ENCODE measurements at regions not wholly inside any gene's neighbourhood (a gene's known extent, or its start where the extent isn't known, plus 50 kb on each side); places are given as distances from the start of the nearest gene placed in this dataset.

DNA sequence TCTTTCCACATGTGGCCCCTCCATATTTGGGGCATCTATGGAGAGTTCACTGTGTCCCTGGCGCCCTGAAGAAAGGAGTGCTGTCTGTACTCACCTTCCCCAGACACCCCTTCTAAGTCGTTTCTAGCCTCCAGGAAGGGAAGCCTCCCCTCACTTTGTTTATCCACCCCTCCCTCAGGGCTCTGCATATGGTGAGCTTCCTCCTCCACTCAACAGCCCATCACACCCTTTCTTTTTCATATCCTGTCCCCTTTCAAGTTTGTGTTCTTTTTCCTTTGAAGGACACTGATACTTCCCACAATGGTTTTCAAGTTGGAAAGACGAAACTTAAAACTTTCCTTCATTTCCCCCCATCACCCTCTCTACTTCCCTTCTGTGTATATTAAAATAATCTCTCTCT is 291.4 kb upstream of the POU3F3 start:
- no peak overlapping the region for H3K23ac ChIP-seq (ENCODE audit: insufficient read length)
- POLR2A ChIA-PET (ENCODE audit: partially characterized antibody), result no interaction called here
- CTCF ChIA-PET (ENCODE audit: partially characterized antibody), result no interaction called here
- H3K36me3 ChIP-seq (ENCODE audit: control insufficient read depth in 2 of 4, insufficient read depth in 4 of 4, low read length in 3 of 4), result no peaks in the 10 kb centered on the region
- H2AK5ac ChIP-seq (ENCODE audit: low read depth, low read length), result no peak overlapping the region
- H2BK15ac ChIP-seq (ENCODE audit: low read length), result no peak overlapping the region
- H3K4me2 ChIP-seq (ENCODE audit: insufficient read depth in 1 of 2, low read depth in 2 of 2, low read length in 2 of 2), result no peak overlapping the region
- H3K79me1 ChIP-seq (ENCODE audit: low read depth, low read length), result no peaks in the 10 kb centered on the region
- H4K5ac ChIP-seq (ENCODE audit: insufficient read length, low read depth, low read length), result no peak overlapping the region
- no peak overlapping the region for H3K4ac ChIP-seq (replicated peaks; ENCODE audit: insufficient read length, low read depth, low read length)
- no peak overlapping the region for H3K9ac ChIP-seq (replicated peaks in 1 of 4; ENCODE audit: extremely low read depth in 1 of 4, low read depth in 3 of 4, low read length in 3 of 4)
- H2BK5ac ChIP-seq (ENCODE audit: low read depth, low read length), result no peak overlapping the region
- no peaks in the 10 kb centered on the region for H4K20me1 ChIP-seq (replicated peaks in 1 of 2; ENCODE audit: control insufficient read depth in 1 of 2, insufficient read depth in 2 of 2, low read length in 2 of 2)
- FAIRE-seq (no peak), DNase-seq (ENCODE audit: low read depth in 1 of 2, low spot score in 2 of 2) (no peak)
- no peak overlapping the region for H3K14ac ChIP-seq (ENCODE audit: insufficient read length)
- H4K8ac ChIP-seq (ENCODE audit: extremely low read depth, insufficient read depth, low read length), result no peak overlapping the region
- no peaks in the 10 kb centered on the region for H3K27me3 ChIP-seq (replicated peaks in 1 of 4; ENCODE audit: control insufficient read depth in 3 of 4, extremely low read depth in 1 of 4, insufficient read depth in 3 of 4, low read length in 3 of 4)
- H3K27ac ChIP-seq (ENCODE audit: low read depth, low read length), result no peak overlapping the region
- H4K91ac ChIP-seq (replicated peaks; ENCODE audit: insufficient read length, low read length), result no peak overlapping the region
- no peak overlapping the region for H3K56ac ChIP-seq (replicated peaks; ENCODE audit: insufficient read length, low read depth, low read length)
- H2BK20ac ChIP-seq (ENCODE audit: low read length), result no peak overlapping the region
- H2BK12ac ChIP-seq (ENCODE audit: low read depth, low read length), result no peak overlapping the region
- no peaks in the 10 kb centered on the region for H3K79me2 ChIP-seq (ENCODE audit: control insufficient read depth in 1 of 2, insufficient read depth in 2 of 2, low read length in 2 of 2)
- no peak overlapping the region for H3K4me3 ChIP-seq (ENCODE audit: extremely low read depth in 1 of 4, insufficient read depth in 2 of 4, low read depth in 3 of 4, low read length in 4 of 4)
- H3K23me2 ChIP-seq (ENCODE audit: low read depth, low read length), result no peaks in the 10 kb centered on the region
- H3K9me3 ChIP-seq (ENCODE audit: insufficient read depth in 2 of 2, low read depth in 1 of 2, low read length in 1 of 2), result no peaks in the 10 kb centered on the region
- H2AFZ ChIP-seq (ENCODE audit: low read length), result peak overlapping the region; percentile 66; the same call in 1 of the 2 replicates
- no peak overlapping the region for H3K18ac ChIP-seq (ENCODE audit: extremely low read depth, low read length)
- no peaks in the 10 kb centered on the region for H3K4me1 ChIP-seq (replicated peaks in 1 of 4; ENCODE audit: control insufficient read depth in 3 of 4, insufficient read depth in 4 of 4, low read length in 3 of 4)
- no peak overlapping the region for H2BK120ac ChIP-seq (replicated peaks; ENCODE audit: low read depth, low read length)
- WGBS, 2 experiments (ENCODE audit: extremely low coverage in 1 of 2, insufficient coverage in 1 of 2, insufficient read length in 1 of 2, insufficient replicate concordance in 2 of 2, low coverage in 1 of 2, low lambda C conversion rate in 2 of 2, missing lambda C conversion rate in 1 of 2), result 58% methylated on average over 3 of the region's 3 CpGs; no CpG with 5 or more reads in 1 of the 2 experiments
- TF ChIP-seq CREB1 (IDR thresholded peaks at IDR 0.05) (no peak), EP300 (IDR thresholded peaks at IDR 0.05; ENCODE audit: borderline replicate concordance in 1 of 2, low read depth in 2 of 2, low read length in 2 of 2) (no peak), GABPA (IDR thresholded peaks at IDR 0.05; ENCODE audit: borderline replicate concordance, insufficient read depth, low read length) (no peak), RFX5 (IDR thresholded peaks at IDR 0.05; ENCODE audit: borderline replicate concordance, low read depth, low read length) (no peak), KDM4A (IDR thresholded peaks at IDR 0.05; ENCODE audit: low read depth, low read length, severe bottlenecking) (no peak), SUZ12 (IDR thresholded peaks at IDR 0.05; ENCODE audit: low read length) (no peak), MAFK (IDR thresholded peaks at IDR 0.05; ENCODE audit: low read depth, low read length) (no peak), ATF2 (IDR thresholded peaks at IDR 0.05; ENCODE audit: low read length) (no peak), KDM5A (IDR thresholded peaks at IDR 0.05; ENCODE audit: low read length) (no peak), CTBP2 (IDR thresholded peaks at IDR 0.05; ENCODE audit: borderline replicate concordance, insufficient read depth, insufficient read length, low read length) (no peak), RAD21 (IDR thresholded peaks at IDR 0.05 in 1 of 2, conservative IDR thresholded peaks at IDR 0.05 in 1 of 2; ENCODE audit: low read depth in 2 of 2, low read length in 2 of 2) (no peak), POLR2AphosphoS5 (IDR thresholded peaks at IDR 0.05; ENCODE audit: low read depth, low read length) (no peak)

All from H1 (cell line).